MCF 10A (cell line): ENCODE measurements at regions not wholly inside any gene's neighbourhood (a gene's known extent, or its start where the extent isn't known, plus 50 kb on each side); places are given as distances from the start of the nearest gene placed in this dataset.

Experiments used
- BruUV-seq: library from RNA; stranded (reverse); fragments of 400-500 nt; replicated peaks from 2 replicates; lab custom pipeline; 2021; lab: Mats Ljungman, UMichigan
- CTCF ChIA-PET: fragments of 300-600 bp; sonication (Branson Sonifier 250); formaldehyde crosslinking; extraction: SDS; loops from one replicate; lab custom pipeline; 2021; ENCODE audit warnings: antibody characterized with exemption, inconsistent platforms; lab: Yijun Ruan, JAX
- POLR2A ChIA-PET: fragments of 300-600, 350-650 bp; sonication (Branson Sonifier 250); formaldehyde crosslinking; extraction: SDS; loops from one replicate; lab custom pipeline; 2020; ENCODE audit warnings: antibody characterized with exemption, inconsistent platforms; lab: Yijun Ruan, JAX
- DNase-seq: peaks from one replicate; pipeline ENCODE4 v3.0.0-alpha.2; 2018; ENCODE audit not compliant: unreplicated experiment
- H3K27ac Mint-ChIP-seq: one replicate; pipeline ENCODE4 v1.8.0; 2022; ENCODE audit warnings: mild to moderate bottlenecking, low read depth, mixed read lengths; ENCODE audit not compliant: unreplicated experiment
- H3K27me3 Mint-ChIP-seq: one replicate; pipeline ENCODE4 v1.8.0; 2022; ENCODE audit warnings: mixed read lengths; ENCODE audit not compliant: insufficient read depth, unreplicated experiment
- H3K36me3 Mint-ChIP-seq: one replicate; pipeline ENCODE4 v1.8.0; 2022; ENCODE audit warnings: mild to moderate bottlenecking, moderate library complexity, mixed read lengths; ENCODE audit not compliant: insufficient read depth, unreplicated experiment
- H3K4me1 Mint-ChIP-seq: one replicate; pipeline ENCODE4 v1.8.0; 2022; ENCODE audit warnings: mixed read lengths; ENCODE audit not compliant: insufficient read depth, unreplicated experiment
- H3K4me3 Mint-ChIP-seq: one replicate; pipeline ENCODE4 v1.8.0; 2022; ENCODE audit warnings: mild to moderate bottlenecking, moderate library complexity, mixed read lengths; ENCODE audit not compliant: unreplicated experiment
- H3K9me3 Mint-ChIP-seq: one replicate; pipeline ENCODE4 v1.8.0; 2022; ENCODE audit warnings: mixed read lengths; ENCODE audit not compliant: unreplicated experiment
- CTCF ChIP-seq: fragments of 200-600 bp; IDR thresholded peaks from one replicate; pipeline ENCODE4 v1.8.0; 2022; ENCODE audit warnings: antibody characterized with exemption, mild to moderate bottlenecking; ENCODE audit not compliant: unreplicated experiment
- intact Hi-C: fragments of 100-400 bp; cut with micrococcal nuclease; formaldehyde crosslinking; loops from 2 replicates; pipeline ENCODE4 v1.14.1; 2022

- CTCF ChIA-PET, result interaction anchor here (0.6 to 1.1 kb wide), 2 partner anchors 9 to 386 kb away, joined by 3 to 5 read pairs; no protein-coding TSS in a partner anchor
- H3K27ac Mint-ChIP-seq, result no peak overlapping the region
- intact Hi-C loops, result no loop called here
- H3K4me1 Mint-ChIP-seq, result peaks cover 7% of the 10 kb centered on the region
- no peak for TF ChIP-seq CTCF
- BruUV-seq, result no TSS peak
- POLR2A ChIA-PET, result no interaction called here
- peaks cover 66% of the 10 kb centered on the region for H3K27me3 Mint-ChIP-seq
- H3K4me3 Mint-ChIP-seq, result no peak overlapping the region
- H3K9me3 Mint-ChIP-seq, result no peaks in the 10 kb centered on the region
- H3K36me3 Mint-ChIP-seq, result no peaks in the 10 kb centered on the region
- no peak for DNase-seq
Observed at GRCh38 chr1:112234710-112235109, 161.3 kb upstream of the CTTNBP2NL start.

GRCh38 chr1:112237983-112238545, 157.9 kb upstream of the CTTNBP2NL start:
- no peak for DNase-seq
- Mint-ChIP-seq H3K4me1 (peaks cover 11% of the 10 kb centered on the region), H3K27me3 (peaks cover 61% of the 10 kb centered on the region), H3K4me3 (no peak overlapping the region), H3K9me3 (no peaks in the 10 kb centered on the region), H3K36me3 (no peaks in the 10 kb centered on the region), H3K27ac (no peak overlapping the region)
- BruUV-seq, result no TSS peak
- no peak for TF ChIP-seq CTCF
- intact Hi-C loops, result no loop called here
- ChIA-PET CTCF (interaction anchor here (0.6 kb wide), 1 partner anchor 16 kb away, joined by 3 read pairs; no protein-coding TSS in a partner anchor), POLR2A (interaction anchor here (0.7 kb wide), 1 partner anchor 54 kb away, joined by 3 read pairs; no protein-coding TSS in a partner anchor)

GRCh38 chr1:112239683-112240330, 156.2 kb upstream of the CTTNBP2NL start:
- H3K27ac Mint-ChIP-seq, result no peak overlapping the region
- no peak for DNase-seq
- no peak for TF ChIP-seq CTCF
- H3K27me3 Mint-ChIP-seq, result peaks cover 44% of the 10 kb centered on the region
- H3K4me1 Mint-ChIP-seq, result peaks cover 11% of the 10 kb centered on the region
- intact Hi-C loops, result no loop called here
- H3K4me3 Mint-ChIP-seq, result no peak overlapping the region
- CTCF ChIA-PET, result interaction anchor here (0.7 to 1.0 kb wide), 3 partner anchors 11 to 22 kb away, joined by 3 to 4 read pairs (median 3); no protein-coding TSS in a partner anchor
- BruUV-seq, result no TSS peak
- H3K36me3 Mint-ChIP-seq, result no peaks in the 10 kb centered on the region
- POLR2A ChIA-PET, result no interaction called here
- no peaks in the 10 kb centered on the region for H3K9me3 Mint-ChIP-seq

- no peaks in the 10 kb centered on the region for H3K9me3 Mint-ChIP-seq
- intact Hi-C loops, result no loop called here
- H3K27ac Mint-ChIP-seq, result no peak overlapping the region
- ChIA-PET CTCF (no interaction called here), POLR2A (no interaction called here)
- no peak overlapping the region for H3K4me3 Mint-ChIP-seq
- BruUV-seq, result no TSS peak
- H3K36me3 Mint-ChIP-seq, result no peaks in the 10 kb centered on the region
- peaks cover 11% of the 10 kb centered on the region for H3K4me1 Mint-ChIP-seq
- H3K27me3 Mint-ChIP-seq, result peaks cover 29% of the 10 kb centered on the region
- TF ChIP-seq CTCF, result no peak
- no peak for DNase-seq
Observed at GRCh38 chr1:112242470-112242869, 153.5 kb upstream of the CTTNBP2NL start.
